ENCODE measurements at regions not wholly inside any gene's neighbourhood (a gene's known extent, or its start where the extent isn't known, plus 50 kb on each side); places are given as distances from the start of the nearest gene placed in this dataset.

GRCh38 chr12:20126601-20127000, 241.7 kb upstream of the PDE3A start:
- no peaks in the 10 kb centered on the region for H3K9me3 ChIP-seq (ENCODE audit: control insufficient read depth, low read length)
- TF ChIP-seq CTCF (IDR thresholded peaks at IDR 0.05): no peak
- no peak overlapping the region for H3K4me2 ChIP-seq (ENCODE audit: low read length)
- H3K4me1 ChIP-seq: no peaks in the 10 kb centered on the region
- no peaks in the 10 kb centered on the region for H3K27me3 ChIP-seq (ENCODE audit: control insufficient read depth, insufficient read depth, low read length)
- H3K27ac ChIP-seq: no peak overlapping the region
- no peak overlapping the region for H3K9ac ChIP-seq
- H3K36me3 ChIP-seq (ENCODE audit: control insufficient read depth, insufficient read depth, low read length): no peaks in the 10 kb centered on the region
- no peak overlapping the region for H3K4me3 ChIP-seq (ENCODE audit: low read depth, low read length)
- no peaks in the 10 kb centered on the region for H3K79me2 ChIP-seq
- H2AFZ ChIP-seq: no peak overlapping the region

GRCh38 chr12:20127413-20127812, 240.9 kb upstream of the PDE3A start:
- Histone ChIP-seq H3K4me2 (ENCODE audit: low read length) (no peak overlapping the region), H3K27me3 (ENCODE audit: control insufficient read depth, insufficient read depth, low read length) (no peaks in the 10 kb centered on the region), H3K27ac (no peak overlapping the region), H3K36me3 (ENCODE audit: control insufficient read depth, insufficient read depth, low read length) (no peaks in the 10 kb centered on the region), H3K4me1 (no peaks in the 10 kb centered on the region), H3K79me2 (no peaks in the 10 kb centered on the region), H3K9ac (no peak overlapping the region), H3K4me3 (ENCODE audit: low read depth, low read length) (no peak overlapping the region), H3K9me3 (ENCODE audit: control insufficient read depth, low read length) (no peaks in the 10 kb centered on the region), H2AFZ (no peak overlapping the region)
- no peak for TF ChIP-seq CTCF (IDR thresholded peaks at IDR 0.05)

- H3K9ac ChIP-seq: no peak overlapping the region
- TF ChIP-seq CTCF (IDR thresholded peaks at IDR 0.05): no peak
- H2AFZ ChIP-seq: no peak overlapping the region
- H3K36me3 ChIP-seq (ENCODE audit: control insufficient read depth, insufficient read depth, low read length): no peaks in the 10 kb centered on the region
- H3K9me3 ChIP-seq (ENCODE audit: control insufficient read depth, low read length): no peaks in the 10 kb centered on the region
- H3K79me2 ChIP-seq: no peaks in the 10 kb centered on the region
- H3K4me2 ChIP-seq (ENCODE audit: low read length): no peak overlapping the region
- no peak overlapping the region for H3K27ac ChIP-seq
- no peak overlapping the region for H3K4me3 ChIP-seq (ENCODE audit: low read depth, low read length)
- H3K27me3 ChIP-seq (ENCODE audit: control insufficient read depth, insufficient read depth, low read length): no peaks in the 10 kb centered on the region
- H3K4me1 ChIP-seq: no peaks in the 10 kb centered on the region
These were observed 239.4 kb upstream of the PDE3A start for GRCh38 chr12:20128928-20129327.

GRCh38 chr12:20132818-20133217, 235.5 kb upstream of the PDE3A start:
- no peaks in the 10 kb centered on the region for H3K9me3 ChIP-seq (ENCODE audit: control insufficient read depth, low read length)
- no peaks in the 10 kb centered on the region for H3K4me1 ChIP-seq
- H3K27me3 ChIP-seq (ENCODE audit: control insufficient read depth, insufficient read depth, low read length): no peaks in the 10 kb centered on the region
- no peak overlapping the region for H3K4me3 ChIP-seq (ENCODE audit: low read depth, low read length)
- no peak for TF ChIP-seq CTCF (IDR thresholded peaks at IDR 0.05)
- no peaks in the 10 kb centered on the region for H3K79me2 ChIP-seq
- H3K9ac ChIP-seq: no peak overlapping the region
- H3K36me3 ChIP-seq (ENCODE audit: control insufficient read depth, insufficient read depth, low read length): no peaks in the 10 kb centered on the region
- H2AFZ ChIP-seq: no peak overlapping the region
- H3K27ac ChIP-seq: no peak overlapping the region
- no peak overlapping the region for H3K4me2 ChIP-seq (ENCODE audit: low read length)

- no peaks in the 10 kb centered on the region for H3K36me3 ChIP-seq (ENCODE audit: control insufficient read depth, insufficient read depth, low read length)
- H2AFZ ChIP-seq: no peak overlapping the region
- H3K4me3 ChIP-seq (ENCODE audit: low read depth, low read length): no peak overlapping the region
- H3K79me2 ChIP-seq: no peaks in the 10 kb centered on the region
- H3K4me1 ChIP-seq: no peaks in the 10 kb centered on the region
- no peaks in the 10 kb centered on the region for H3K9me3 ChIP-seq (ENCODE audit: control insufficient read depth, low read length)
- no peak overlapping the region for H3K9ac ChIP-seq
- no peaks in the 10 kb centered on the region for H3K27me3 ChIP-seq (ENCODE audit: control insufficient read depth, insufficient read depth, low read length)
- no peak overlapping the region for H3K4me2 ChIP-seq (ENCODE audit: low read length)
- TF ChIP-seq CTCF (IDR thresholded peaks at IDR 0.05): no peak
- no peak overlapping the region for H3K27ac ChIP-seq
These were observed 233.7 kb upstream of the PDE3A start for GRCh38 chr12:20134652-20135051.

Data from parathyroid adenoma (tissue), 2 donors.